ENCODE measurements at regions not wholly inside any gene's neighbourhood (a gene's known extent, or its start where the extent isn't known, plus 50 kb on each side); places are given as distances from the start of the nearest gene placed in this dataset.

GRCh38 chr17:71412803-71413202 is 708.0 kb upstream of the SOX9 start:
- TF ChIP-seq CTCF (IDR thresholded peaks at IDR 0.05): no peak
- TF ChIP-seq POLR2AphosphoS5 (IDR thresholded peaks at IDR 0.05): no peak
- TF ChIP-seq POLR2A (IDR thresholded peaks at IDR 0.05): no peak
- no peak for TF ChIP-seq EP300 (IDR thresholded peaks at IDR 0.05)

Data from stomach (tissue), 4 donors.